HepG2 (cell line): ENCODE measurements at regions not wholly inside any gene's neighbourhood (a gene's known extent, or its start where the extent isn't known, plus 50 kb on each side); places are given as distances from the start of the nearest gene placed in this dataset.

ENCODE experiments used
- ATAC-seq: fragments of 200-7000 bp; cut with Tn5 transposase; 3 replicates; pipeline ENCODE4 v1.9.1; 2020; ENCODE audit warnings: mild to moderate bottlenecking, moderate library complexity
- BruUV-seq: library from RNA; stranded (reverse); fragments of 400-500 nt; replicated peaks from 2 replicates; lab custom pipeline; 2021; lab: Mats Ljungman, UMichigan
- CTCF ChIA-PET: fragments of 300-600 bp; formaldehyde crosslinking; extraction: SDS; loops from one replicate; lab custom pipeline; 2021; ENCODE audit warnings: low total read pairs, inconsistent platforms, low intra/inter-chr PET ratio; lab: Yijun Ruan, JAX
- POLR2A ChIA-PET: fragments of 350-600 bp; sonication (Branson Sonifier 250); formaldehyde crosslinking; loops from one replicate; lab custom pipeline; 2020; ENCODE audit warnings: antibody characterized with exemption, inconsistent platforms; lab: Yijun Ruan, JAX
- DNase-seq: peaks from one replicate; pipeline ENCODE4 v3.0.0-alpha.2; 2015; ENCODE audit warnings: low spot score
- FAIRE-seq: peaks from 3 replicates; lab custom pipeline; 2011; peaks lifted over from hg19 to GRCh38; lab: Jason Lieb, UNC
- H2AFZ ChIP-seq: one replicate; pipeline ENCODE4 v1.6.1; 2011; ENCODE audit warnings: low read length, inconsistent platforms
- H3K27ac ChIP-seq: fragments of 300-600 bp; 3 replicates; pipeline ENCODE4 v1.8.0; 2011; ENCODE audit warnings: mixed run types, mild to moderate bottlenecking, mixed read lengths, low read length, inconsistent platforms; ENCODE audit not compliant: insufficient read depth; ENCODE audit errors: extremely low read length
- H3K27me3 ChIP-seq, 2 experiments: fragments of 200-600 bp in 1 of 2; 2 replicates in 1 of 2; 3 replicates in 1 of 2; pipeline versions ENCODE4 v1.6.0 to v1.8.0; 2011; ENCODE audit warnings: low read length in 2 of 2, mild to moderate bottlenecking in 2 of 2, moderate library complexity in 2 of 2, inconsistent platforms in 1 of 2; ENCODE audit not compliant: insufficient read depth in 2 of 2, control insufficient read depth in 1 of 2
- H3K36me3 ChIP-seq, 2 experiments: fragments of 200-600 bp in 1 of 2; replicated peaks in 1 of 2; 2 replicates in 1 of 2; 3 replicates in 1 of 2; pipeline versions ENCODE4 v1.5.1 to v1.8.0; 2011; ENCODE audit warnings: low read length in 2 of 2, inconsistent platforms in 1 of 2; ENCODE audit not compliant: insufficient read depth in 2 of 2, control insufficient read depth in 1 of 2
- H3K4me1 ChIP-seq: 2 replicates; pipeline ENCODE4 v1.5.1; 2012; ENCODE audit warnings: low read length, inconsistent platforms; ENCODE audit not compliant: insufficient read depth
- H3K4me2 ChIP-seq: 2 replicates; pipeline ENCODE4 v1.6.0; 2011; ENCODE audit warnings: low read depth, low read length, inconsistent platforms
- H3K4me3 ChIP-seq, 3 experiments: fragments of 200-600 bp in 1 of 3; sonication (generic), shearing (Covaris generic) in 1 of 3; replicated peaks in 1 of 3; 2 replicates each; pipeline ENCODE4 v1.5.1; 2011 to 2016; ENCODE audit warnings: low read length in 3 of 3, inconsistent platforms in 2 of 3, low read depth in 2 of 3, mild to moderate bottlenecking in 2 of 3, control low read depth in 1 of 3, mixed read lengths in 1 of 3; ENCODE audit not compliant: insufficient read depth in 1 of 3
- H3K79me2 ChIP-seq: one replicate; pipeline ENCODE4 v1.6.1; 2011; ENCODE audit warnings: low read length, inconsistent platforms; ENCODE audit not compliant: insufficient read depth
- H3K9ac ChIP-seq: 2 replicates; pipeline ENCODE4 v1.6.0; 2011; ENCODE audit warnings: mild to moderate bottlenecking, low read depth, low read length, inconsistent platforms; ENCODE audit not compliant: insufficient read depth
- H3K9me3 ChIP-seq: 2 replicates; pipeline ENCODE4 v1.5.1; 2012; ENCODE audit warnings: mild to moderate bottlenecking, low read length
- H4K20me1 ChIP-seq: 2 replicates; pipeline ENCODE4 v1.6.0; 2011; ENCODE audit warnings: inconsistent platforms, mild to moderate bottlenecking, low read length, moderate library complexity; ENCODE audit not compliant: insufficient read depth
- ARNT2 ChIP-seq: sonication (generic); formaldehyde crosslinking; IDR thresholded peaks from 2 replicates; pipeline ENCODE4 v1.8.0; 2022; ENCODE audit warnings: mild to moderate bottlenecking, low read depth, missing genetic modification reagents, moderate library complexity
- MAFF ChIP-seq: IDR thresholded peaks from 2 replicates; pipeline ENCODE4 v1.6.1; 2011; ENCODE audit warnings: low read depth, low read length, improper control_type of control experiment
- MAFK ChIP-seq, 2 experiments: IDR thresholded peaks in 1 of 2; conservative IDR thresholded peaks in 1 of 2; 2 replicates each; pipeline ENCODE4 v1.6.1; 2011; ENCODE audit warnings: improper control_type of control experiment in 2 of 2, low read length in 2 of 2
- MED1 ChIP-seq: sonication (generic); formaldehyde crosslinking; IDR thresholded peaks from 2 replicates; pipeline ENCODE4 v1.4.0; 2020; ENCODE audit warnings: missing genetic modification reagents
- ZNF24 ChIP-seq: fragments of 450-650 bp; IDR thresholded peaks from 2 replicates; pipeline ENCODE4 v1.6.1; 2017; ENCODE audit warnings: antibody characterized with exemption, mild to moderate bottlenecking
- ZNF317 ChIP-seq: sonication (generic); formaldehyde crosslinking; IDR thresholded peaks from 2 replicates; pipeline ENCODE4 v1.5.0; 2020; ENCODE audit warnings: mild to moderate bottlenecking, missing genetic modification reagents
- ZNF775 ChIP-seq: sonication (generic); formaldehyde crosslinking; IDR thresholded peaks from 2 replicates; pipeline ENCODE4 v1.4.0; 2020; ENCODE audit warnings: missing genetic modification reagents, mild to moderate bottlenecking, moderate library complexity, borderline replicate concordance
- WGBS: methylation state at CpG from one replicate; pipeline ENCODE4 v1.1.6; 2017; ENCODE audit warnings: low lambda C conversion rate; 5-methylcytosine and 5-hydroxymethylcytosine counted together
- in situ Hi-C: cut with HindIII; loops from 2 replicates; pipeline ENCODE4 v1.10.0; 2017; ENCODE audit warnings: low pct_unique_long_range_greater_than_20kb; ENCODE audit not compliant: extremely low pct_ligation_motif_present
- intact Hi-C: fragments of 100-400 bp; cut with micrococcal nuclease; formaldehyde crosslinking; loops from one replicate; pipeline ENCODE4 v1.10.0; 2022; ENCODE audit not compliant: unreplicated experiment
- TF ChIP-seq, protein P1 (sequence below): sonication (generic); formaldehyde crosslinking; IDR thresholded peaks from 2 replicates; pipeline ENCODE4 v1.4.0; 2020; ENCODE audit warnings: missing genetic modification reagents, borderline replicate concordance
- TF ChIP-seq, protein P2 (sequence below): sonication (generic); formaldehyde crosslinking; IDR thresholded peaks from 2 replicates; pipeline ENCODE4 v1.4.0; 2020; ENCODE audit warnings: mild to moderate bottlenecking, missing genetic modification reagents

DNA sequence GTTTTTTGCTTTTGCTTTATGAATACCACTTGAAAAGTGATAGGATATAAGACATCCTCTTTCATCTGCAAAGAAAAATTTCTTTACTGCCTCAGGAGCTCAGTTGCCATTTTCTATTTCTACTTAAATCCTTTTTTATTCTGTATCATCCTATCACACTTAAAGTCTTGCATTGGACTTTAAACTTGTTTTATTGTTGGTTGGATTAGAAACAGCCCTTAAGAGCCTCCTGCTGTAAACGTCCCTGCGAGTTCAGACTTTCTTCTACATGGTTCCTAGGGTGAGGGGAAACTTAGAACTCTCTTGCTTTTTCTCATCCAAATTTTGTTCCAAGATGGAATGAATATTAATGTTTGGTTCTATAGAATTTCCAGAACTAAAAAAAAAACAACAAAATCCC, 234.3 kb downstream of the JRKL start (continued):
- TF ChIP-seq, protein P1, sequence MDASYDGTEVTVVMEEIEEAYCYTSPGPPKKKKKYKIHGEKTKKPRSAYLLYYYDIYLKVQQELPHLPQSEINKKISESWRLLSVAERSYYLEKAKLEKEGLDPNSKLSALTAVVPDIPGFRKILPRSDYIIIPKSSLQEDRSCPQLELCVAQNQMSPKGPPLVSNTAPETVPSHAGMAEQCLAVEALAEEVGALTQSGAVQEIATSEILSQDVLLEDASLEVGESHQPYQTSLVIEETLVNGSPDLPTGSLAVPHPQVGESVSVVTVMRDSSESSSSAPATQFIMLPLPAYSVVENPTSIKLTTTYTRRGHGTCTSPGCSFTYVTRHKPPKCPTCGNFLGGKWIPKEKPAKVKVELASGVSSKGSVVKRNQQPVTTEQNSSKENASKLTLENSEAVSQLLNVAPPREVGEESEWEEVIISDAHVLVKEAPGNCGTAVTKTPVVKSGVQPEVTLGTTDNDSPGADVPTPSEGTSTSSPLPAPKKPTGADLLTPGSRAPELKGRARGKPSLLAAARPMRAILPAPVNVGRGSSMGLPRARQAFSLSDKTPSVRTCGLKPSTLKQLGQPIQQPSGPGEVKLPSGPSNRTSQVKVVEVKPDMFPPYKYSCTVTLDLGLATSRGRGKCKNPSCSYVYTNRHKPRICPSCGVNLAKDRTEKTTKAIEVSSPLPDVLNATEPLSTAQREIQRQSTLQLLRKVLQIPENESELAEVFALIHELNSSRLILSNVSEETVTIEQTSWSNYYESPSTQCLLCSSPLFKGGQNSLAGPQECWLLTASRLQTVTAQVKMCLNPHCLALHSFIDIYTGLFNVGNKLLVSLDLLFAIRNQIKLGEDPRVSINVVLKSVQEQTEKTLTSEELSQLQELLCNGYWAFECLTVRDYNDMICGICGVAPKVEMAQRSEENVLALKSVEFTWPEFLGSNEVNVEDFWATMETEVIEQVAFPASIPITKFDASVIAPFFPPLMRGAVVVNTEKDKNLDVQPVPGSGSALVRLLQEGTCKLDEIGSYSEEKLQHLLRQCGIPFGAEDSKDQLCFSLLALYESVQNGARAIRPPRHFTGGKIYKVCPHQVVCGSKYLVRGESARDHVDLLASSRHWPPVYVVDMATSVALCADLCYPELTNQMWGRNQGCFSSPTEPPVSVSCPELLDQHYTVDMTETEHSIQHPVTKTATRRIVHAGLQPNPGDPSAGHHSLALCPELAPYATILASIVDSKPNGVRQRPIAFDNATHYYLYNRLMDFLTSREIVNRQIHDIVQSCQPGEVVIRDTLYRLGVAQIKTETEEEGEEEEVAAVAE (CRISPR knock-in tag), result no peak
- TF ChIP-seq, protein P2, sequence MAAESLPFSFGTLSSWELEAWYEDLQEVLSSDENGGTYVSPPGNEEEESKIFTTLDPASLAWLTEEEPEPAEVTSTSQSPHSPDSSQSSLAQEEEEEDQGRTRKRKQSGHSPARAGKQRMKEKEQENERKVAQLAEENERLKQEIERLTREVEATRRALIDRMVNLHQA (CRISPR knock-in tag), result no peak
- no peak for TF ChIP-seq ZNF775 (CRISPR knock-in tag)
- TF ChIP-seq ARNT2, result no peak
- TF ChIP-seq ZNF317 (CRISPR knock-in tag), result no peak
- TF ChIP-seq ZNF24, result no peak

DNA sequence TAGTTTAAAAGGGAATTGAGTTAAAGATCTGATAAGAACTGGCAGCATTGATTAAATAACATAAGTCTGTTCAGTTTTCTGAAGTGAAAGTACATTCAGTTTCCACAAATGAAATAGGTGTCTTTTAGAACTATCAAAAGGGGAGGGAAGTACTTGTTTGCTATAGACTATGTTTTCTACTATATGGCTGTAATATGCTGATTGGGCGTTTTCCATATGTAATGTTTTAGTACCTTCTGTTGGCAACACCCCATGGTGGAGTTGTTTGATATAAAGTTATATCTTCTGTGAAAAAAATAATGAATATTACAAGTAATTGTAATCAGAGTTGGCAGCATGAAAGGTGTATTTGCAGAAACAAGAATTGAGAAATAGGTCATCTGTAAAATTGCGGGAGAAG, 237.6 kb downstream of the JRKL start:
- peak; percentile 85 to 90 for TF ChIP-seq MAFK (conservative IDR thresholded peaks at IDR 0.05 in 1 of 2, IDR thresholded peaks at IDR 0.05 in 1 of 2; ENCODE audit: low read length in 2 of 2)
- no peak for TF ChIP-seq MED1 (CRISPR knock-in tag)
- TF ChIP-seq MAFF, result peak; percentile 85
- TF ChIP-seq, all 625 proteins: peak for 2
- FAIRE-seq, result no peak
- BruUV-seq, result no TSS peak
- intact Hi-C loops (no loop called here), in situ Hi-C loops (no loop called here)
- POLR2A ChIA-PET, result no interaction called here
- H3K4me3 ChIP-seq, result no peak overlapping the region
- no peaks in the 10 kb centered on the region for H3K27me3 ChIP-seq
- 1% methylated on average over 2 of the region's 2 CpGs for WGBS
- H2AFZ ChIP-seq, result no peak overlapping the region
- no peak overlapping the region for H3K4me2 ChIP-seq
- no peak for ATAC-seq
- no peak overlapping the region for H3K27ac ChIP-seq
- H3K79me2 ChIP-seq, result no peaks in the 10 kb centered on the region
- DNase-seq, result no peak
- H4K20me1 ChIP-seq, result no peaks in the 10 kb centered on the region
- H3K36me3 ChIP-seq, result no peaks in the 10 kb centered on the region
- no peak overlapping the region for H3K9ac ChIP-seq
- peaks cover 14% of the 10 kb centered on the region for H3K9me3 ChIP-seq
- H3K4me1 ChIP-seq, result no peaks in the 10 kb centered on the region
- CTCF ChIA-PET, result no interaction called here
